SHP77 treated with DMSO at 0.1 percent for 48 hours (cell line): ENCODE measurements at regions not wholly inside any gene's neighbourhood (a gene's known extent, or its start where the extent isn't known, plus 50 kb on each side); places are given as distances from the start of the nearest gene placed in this dataset.
"Not testable (repeated sequence)": the region's sequence is repeated elsewhere in the genome, so short reads cannot be mapped to it uniquely, and the experiment has no call there.

ENCODE experiments used
- DNase-seq: peaks from one replicate; lab custom pipeline; 2025; lab: John Stamatoyannopoulos, UW

- no peak for DNase-seq
These were observed 129.3 kb downstream of the LNPK start for GRCh38 chr2:175872721-175873120.

GRCh38 chr2:175872005-175872348 lies 130.1 kb downstream of the LNPK start:
- DNase-seq: no peak

DNA sequence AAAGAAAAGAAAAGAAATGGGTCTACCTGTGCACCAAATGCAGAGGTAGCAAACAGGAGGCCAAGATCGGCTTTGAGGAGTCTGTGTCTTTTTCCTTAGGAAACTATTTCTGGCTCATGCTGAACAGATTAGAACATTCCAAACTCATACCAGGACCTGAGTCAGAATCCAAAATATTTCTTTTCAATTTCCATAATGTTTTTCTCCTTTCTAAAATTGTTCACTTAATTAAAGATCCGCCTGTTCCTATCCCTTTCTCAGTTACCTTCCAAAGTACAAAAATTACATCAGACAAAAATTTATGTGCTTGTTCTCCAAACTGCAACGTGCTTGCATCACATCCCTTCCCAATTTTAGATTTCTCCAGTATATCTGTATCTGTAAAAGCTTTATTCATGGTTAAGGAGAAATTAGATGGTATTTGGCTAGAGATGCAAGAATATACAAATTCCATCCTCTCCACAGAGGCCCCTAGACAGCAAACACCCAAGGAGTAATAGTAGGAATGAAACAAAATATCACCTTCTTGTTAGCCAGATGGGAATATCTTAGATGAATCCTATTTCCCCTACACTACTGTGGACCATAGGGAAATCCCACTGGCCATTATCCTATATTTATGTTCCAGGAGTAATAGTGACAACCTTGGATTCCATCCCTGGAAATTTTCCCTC lies 130.6 kb downstream of the LNPK start:
- DNase-seq: no peak

GRCh38 chr2:175865716-175866115 lies 136.4 kb downstream of the LNPK start:
- no peak for DNase-seq

DNA sequence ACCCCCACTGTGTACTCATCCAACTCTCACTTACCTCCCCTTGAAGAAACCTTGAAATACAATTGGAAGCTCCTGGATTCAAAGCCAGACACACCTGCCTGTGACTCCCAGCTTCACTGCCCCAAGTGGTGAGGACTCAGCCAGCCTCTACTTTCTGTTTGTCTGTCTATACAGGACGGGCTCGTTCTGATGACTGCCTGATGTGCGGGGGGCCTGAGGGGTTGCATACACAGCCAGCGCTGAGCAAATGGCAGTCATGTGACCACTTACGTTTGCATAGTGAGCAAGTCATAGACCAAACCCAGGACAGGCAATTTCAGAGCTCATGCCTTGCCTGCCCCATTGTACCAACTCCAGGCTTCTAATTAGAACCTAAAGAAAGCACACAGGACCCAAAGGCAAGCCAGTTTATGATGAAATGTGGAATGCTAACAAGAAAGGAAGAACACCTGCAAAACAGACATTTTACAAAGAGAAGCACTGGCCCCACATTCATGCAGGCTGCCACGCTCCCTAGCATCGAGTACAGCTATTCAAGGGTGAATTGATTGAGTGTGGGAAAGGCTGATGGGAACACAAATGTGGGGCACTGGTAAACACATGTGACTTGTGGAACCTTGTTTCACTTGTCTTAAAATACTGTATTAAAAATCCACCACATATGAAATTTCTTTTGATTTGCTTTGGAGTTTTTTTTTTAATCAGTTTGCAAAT lies 137.8 kb downstream of the LNPK start:
- DNase-seq: no peak

- DNase-seq: no peak
These were observed 140.1 kb downstream of the LNPK start for GRCh38 chr2:175861958-175862357.

DNA sequence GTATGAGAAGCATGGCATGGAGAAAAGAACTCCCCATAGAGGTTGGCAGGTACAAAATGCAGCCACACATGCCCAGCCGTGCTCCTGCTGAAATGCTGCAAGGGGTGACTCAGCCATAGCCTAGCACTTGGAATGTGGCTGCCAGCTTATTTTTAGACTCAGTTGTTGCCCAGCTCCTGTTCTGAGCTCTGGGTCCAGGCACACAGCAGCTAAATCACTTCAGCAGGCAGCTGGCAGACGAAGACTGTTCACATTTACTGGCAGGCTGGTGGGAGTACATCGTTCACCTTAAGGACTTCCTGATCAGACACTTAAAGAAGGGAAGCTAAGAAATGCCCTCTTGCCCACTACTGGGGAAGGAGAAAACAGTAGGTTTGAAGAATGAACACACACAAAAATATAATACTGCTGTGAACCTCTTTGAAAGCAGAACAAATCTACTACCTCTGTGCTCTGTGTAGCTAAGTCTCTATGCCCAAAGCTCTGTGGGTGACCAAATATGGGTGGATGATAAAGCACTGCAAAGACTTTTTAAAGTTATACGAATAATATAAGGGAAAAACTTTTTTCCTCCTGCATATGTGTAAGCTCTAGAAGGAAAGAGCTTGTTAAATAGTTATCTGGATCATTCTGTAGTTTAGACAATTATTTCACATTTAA lies 146.1 kb downstream of the LNPK start:
- no peak for DNase-seq

DNA sequence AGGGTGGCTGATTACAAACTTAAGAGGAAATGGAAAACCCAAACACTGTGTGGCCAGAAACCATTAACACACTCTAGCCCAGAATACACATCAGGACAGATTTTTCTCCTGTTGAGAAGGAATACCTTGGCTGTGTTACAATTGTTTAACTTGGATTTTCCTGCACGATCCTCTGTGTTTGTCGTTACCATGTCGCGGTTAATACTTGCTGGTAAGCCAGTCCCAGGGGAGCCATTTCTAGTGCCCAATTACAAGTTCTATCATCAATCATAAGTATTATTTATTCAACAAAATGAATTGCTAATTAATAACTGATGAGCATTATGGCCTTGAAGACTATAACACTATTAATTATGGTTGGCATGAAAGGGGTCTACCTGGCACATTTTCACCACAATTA lies 146.8 kb downstream of the LNPK start:
- DNase-seq: no peak

DNA sequence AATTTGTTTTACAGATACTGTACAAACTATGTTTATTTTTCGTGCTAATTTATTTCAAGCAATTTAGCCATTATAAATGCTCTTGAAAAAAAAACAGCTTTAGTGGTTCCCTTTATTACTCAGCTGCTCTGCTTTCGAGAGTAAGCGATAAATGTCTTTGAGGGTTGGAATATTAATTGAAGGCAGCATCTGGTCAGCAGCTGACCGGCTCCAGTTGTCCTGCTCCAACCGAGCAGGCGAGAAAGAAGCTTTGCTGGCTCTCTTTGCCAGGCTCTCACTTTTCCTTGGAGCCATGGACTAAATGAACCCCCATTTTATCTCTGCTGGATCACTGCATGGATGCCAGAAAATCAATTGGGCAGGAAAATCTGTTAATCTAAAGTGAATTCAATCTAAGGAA lies 147.4 kb downstream of the LNPK start:
- no peak for DNase-seq

- no peak for DNase-seq
These were observed 147.9 kb downstream of the LNPK start for GRCh38 chr2:175854129-175854528.

DNA sequence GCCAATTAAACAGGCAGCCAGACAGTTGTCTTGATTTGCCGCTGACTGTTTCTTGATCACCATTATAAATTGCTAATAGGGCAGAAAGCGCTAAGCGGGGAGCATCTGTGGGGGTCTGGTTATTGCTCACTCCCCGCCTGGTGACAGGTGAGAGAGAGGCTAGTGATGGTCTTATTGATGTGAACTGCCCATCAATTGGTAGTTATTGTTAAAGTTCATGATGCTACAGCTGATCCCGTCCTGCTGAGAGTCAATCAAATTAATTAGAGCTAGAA lies 148.5 kb downstream of the LNPK start:
- no peak for DNase-seq

- DNase-seq: no peak
These were observed 149.0 kb downstream of the LNPK start for GRCh38 chr2:175852879-175853615.

- DNase-seq: no peak
These were observed 154.9 kb downstream of the LNPK start for GRCh38 chr2:175847128-175847527.

GRCh38 chr2:175844169-175844568 lies 157.9 kb downstream of the LNPK start:
- DNase-seq: no peak

GRCh38 chr2:175843625-175844024 lies 158.4 kb downstream of the LNPK start:
- DNase-seq: no peak

- DNase-seq: no peak
These were observed 159.1 kb downstream of the LNPK start for GRCh38 chr2:175842996-175843395.

DNA sequence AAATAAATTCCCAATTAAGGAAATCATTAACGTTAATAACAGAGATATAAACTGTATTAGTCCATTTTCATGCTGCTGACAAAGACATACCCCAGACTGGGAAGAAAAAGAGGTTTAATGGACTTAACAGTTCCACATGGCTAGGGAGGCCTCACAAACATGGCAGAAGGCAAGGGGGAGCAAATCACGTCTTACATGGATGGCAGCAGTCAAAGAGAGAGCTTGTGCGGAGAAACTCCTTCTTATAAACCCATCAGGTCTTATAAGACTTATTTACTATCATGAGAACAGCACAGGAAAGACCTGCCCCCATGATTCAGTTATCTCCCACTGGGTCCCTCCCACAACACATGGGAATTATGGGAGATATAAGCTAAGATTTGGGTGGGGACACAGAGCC lies 161.3 kb downstream of the LNPK start:
- DNase-seq: not testable (repeated sequence)

DNA sequence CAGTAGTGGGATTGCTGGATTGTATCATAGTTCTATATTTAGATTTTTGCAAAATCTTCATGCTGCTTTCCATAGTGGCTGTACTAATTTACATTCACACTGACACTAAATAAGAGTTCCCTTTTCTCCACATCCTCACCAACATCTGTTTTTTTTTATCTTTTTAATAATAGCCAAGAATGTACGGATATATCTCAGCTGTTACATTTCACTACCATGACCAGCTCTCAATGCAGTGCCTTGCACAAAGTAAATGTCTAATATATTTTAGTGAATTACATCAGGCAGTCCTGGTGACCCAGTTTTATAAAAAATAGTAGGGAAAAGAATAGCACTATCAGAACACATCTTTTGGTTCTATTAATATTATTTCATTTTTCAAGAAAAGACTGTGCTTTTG lies 161.8 kb downstream of the LNPK start:
- no peak for DNase-seq

DNA sequence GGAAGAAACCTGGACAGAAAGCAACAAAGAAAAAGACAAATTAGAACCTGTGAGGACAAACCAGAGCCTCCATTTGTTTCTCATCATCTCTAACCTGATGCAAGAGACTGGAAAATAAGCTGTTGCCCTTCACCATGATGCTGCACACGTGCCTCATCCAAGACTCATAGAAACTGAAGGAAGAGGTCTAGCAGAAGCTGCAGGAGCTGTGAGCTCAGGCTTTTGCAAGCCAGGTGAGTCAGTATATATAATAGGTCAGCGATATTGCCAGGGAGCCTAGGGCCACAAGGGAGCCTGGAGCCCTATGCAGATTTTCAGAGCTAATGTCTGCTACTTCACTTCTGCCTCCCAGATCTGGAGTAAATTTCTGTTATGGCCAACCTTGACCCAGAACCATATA lies 163.1 kb downstream of the LNPK start:
- no peak for DNase-seq

DNA sequence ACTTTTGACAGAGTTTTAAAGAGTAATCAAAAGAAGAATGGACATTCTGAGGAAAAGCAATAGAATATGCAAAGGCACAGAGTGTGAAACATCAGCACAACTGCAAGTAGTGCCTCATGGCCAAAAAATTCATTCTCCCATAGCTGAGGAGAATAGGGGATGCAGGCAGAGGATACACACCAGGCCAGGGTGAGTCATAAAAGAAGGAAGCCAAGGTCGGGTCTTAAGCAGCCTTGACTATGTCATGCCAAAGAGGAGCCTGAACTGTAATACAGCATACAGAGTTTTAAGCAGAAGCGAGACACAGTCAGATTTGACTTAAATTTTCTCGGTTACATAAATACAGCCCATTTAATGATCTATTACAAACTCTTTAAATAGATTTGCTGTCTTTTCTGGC lies 165.0 kb downstream of the LNPK start:
- DNase-seq: no peak

- no peak for DNase-seq
These were observed 165.7 kb downstream of the LNPK start for GRCh38 chr2:175836361-175836760.

- DNase-seq: no peak
These were observed 167.6 kb downstream of the LNPK start for GRCh38 chr2:175834477-175834876.

- no peak for DNase-seq
These were observed 169.2 kb downstream of the LNPK start for GRCh38 chr2:175832866-175833265.
